GM12878 (cell line): ENCODE measurements at regions not wholly inside any gene's neighbourhood (a gene's known extent, or its start where the extent isn't known, plus 50 kb on each side); places are given as distances from the start of the nearest gene placed in this dataset.

Experiments
- ATAC-seq: fragments of 200-7000 bp; cut with Tn5 transposase; 3 replicates; pipeline ENCODE4 v1.9.1; 2020; ENCODE audit warnings: mild to moderate bottlenecking, moderate library complexity
- BruUV-seq: library from RNA; stranded (reverse); fragments of 400-500 nt; replicated peaks from 2 replicates; lab custom pipeline; 2021; lab: Mats Ljungman, UMichigan
- CTCF ChIA-PET: fragments of 300-600 bp; sonication (Branson Sonifier 250); formaldehyde crosslinking; extraction: SDS; loops from one replicate; lab custom pipeline; 2021; ENCODE audit warnings: inconsistent platforms; lab: Yijun Ruan, JAX
- POLR2A ChIA-PET: fragments of 350-600 bp; formaldehyde crosslinking; extraction: SDS; loops from one replicate; lab custom pipeline; 2021; ENCODE audit warnings: inconsistent platforms; lab: Charles Lee
- RAD21 ChIA-PET: fragments of 300-600 bp; sonication (Branson Sonifier 250); formaldehyde crosslinking; loops from one replicate; lab custom pipeline; 2023; ENCODE audit warnings: antibody characterized with exemption; ENCODE audit not compliant: unreplicated experiment; lab: Charles Lee
- SMC1A ChIA-PET: fragments of 300-600 bp; sonication (Branson Sonifier 250); formaldehyde crosslinking; loops from one replicate; lab custom pipeline; 2023; ENCODE audit not compliant: unreplicated experiment, uncharacterized antibody; lab: Charles Lee
- DNase-seq: peaks from one replicate; pipeline ENCODE4 v3.0.0-alpha.2; 2011; ENCODE audit warnings: low read depth, low spot score
- FAIRE-seq: peaks from 3 replicates; lab custom pipeline; 2011; peaks lifted over from hg19 to GRCh38; lab: Jason Lieb, UNC
- H2AFZ ChIP-seq: 2 replicates; pipeline ENCODE4 v1.6.0; 2011; ENCODE audit warnings: low read depth, low read length, control low read depth; ENCODE audit not compliant: control insufficient read depth
- H3K27ac ChIP-seq: 2 replicates; pipeline ENCODE4 v1.5.1; 2011; ENCODE audit warnings: control low read depth; ENCODE audit not compliant: control insufficient read depth, insufficient read depth
- H3K27me3 ChIP-seq, 2 experiments: replicated peaks in 1 of 2; 2 replicates each; pipeline versions ENCODE4 v1.6.0 to v1.6.1; 2011; ENCODE audit warnings: low read length in 1 of 2; ENCODE audit not compliant: control insufficient read depth in 2 of 2, insufficient read depth in 2 of 2
- H3K36me3 ChIP-seq, 2 experiments: 2 replicates each; pipeline ENCODE4 v1.5.1; 2011; ENCODE audit warnings: low read length in 1 of 2; ENCODE audit not compliant: control insufficient read depth in 2 of 2, insufficient read depth in 2 of 2
- H3K4me1 ChIP-seq: 2 replicates; pipeline ENCODE4 v1.6.1; 2011; ENCODE audit warnings: mild to moderate bottlenecking, low read length, moderate library complexity, mixed read lengths; ENCODE audit not compliant: control insufficient read depth, insufficient read depth
- H3K4me2 ChIP-seq: 2 replicates; pipeline ENCODE4 v1.6.0; 2011; ENCODE audit warnings: control low read depth; ENCODE audit not compliant: control insufficient read depth, insufficient read depth
- H3K4me3 ChIP-seq: fragments of 200-600 bp; sonication (generic); 2 replicates; pipeline ENCODE4 v1.5.1; 2016
- H3K79me2 ChIP-seq: 2 replicates; pipeline ENCODE4 v1.6.0; 2011; ENCODE audit warnings: low read length; ENCODE audit not compliant: control insufficient read depth, insufficient read depth
- H3K9ac ChIP-seq: 2 replicates; pipeline ENCODE4 v1.8.0; 2011; ENCODE audit warnings: low read length, control low read depth, mixed read lengths; ENCODE audit not compliant: control insufficient read depth, insufficient read depth
- H3K9me3 ChIP-seq: replicated peaks from 3 replicates; pipeline ENCODE4 v1.5.1; 2011; ENCODE audit warnings: mild to moderate bottlenecking, low read length; ENCODE audit not compliant: control insufficient read depth, insufficient read depth
- H4K20me1 ChIP-seq: 2 replicates; pipeline ENCODE4 v1.6.0; 2011; ENCODE audit not compliant: control insufficient read depth, insufficient read depth
- GATAD2B ChIP-seq: fragments of 450-650 bp; conservative IDR thresholded peaks from 2 replicates; pipeline ENCODE4 v1.6.1; 2017; ENCODE audit warnings: low read depth, mild to moderate bottlenecking, moderate library complexity
- NR2C2 ChIP-seq: IDR thresholded peaks from 2 replicates; pipeline ENCODE4 v1.6.1; 2011; ENCODE audit warnings: borderline replicate concordance, low read depth; ENCODE audit not compliant: control insufficient read depth, insufficient read length
- SMARCA5 ChIP-seq: fragments of 450-650 bp; IDR thresholded peaks from 2 replicates; pipeline ENCODE4 v1.6.1; 2017; ENCODE audit warnings: mild to moderate bottlenecking
- SPI1 ChIP-seq: IDR thresholded peaks from 2 replicates; pipeline ENCODE4 v1.6.1; 2011; ENCODE audit warnings: low read depth, mild to moderate bottlenecking, low read length, moderate library complexity, borderline replicate concordance; ENCODE audit not compliant: insufficient read depth
- YBX1 ChIP-seq: fragments of 450-650 bp; IDR thresholded peaks from 2 replicates; pipeline ENCODE4 v1.6.1; 2016; ENCODE audit warnings: antibody characterized with exemption
- ZZZ3 ChIP-seq: IDR thresholded peaks from 2 replicates; pipeline ENCODE4 v1.6.1; 2011; ENCODE audit warnings: low read depth; ENCODE audit not compliant: control insufficient read depth, insufficient read length
- WGBS: methylation state at CpG from one replicate; pipeline ENCODE4 v1.1.6; 2016; ENCODE audit warnings: low lambda C conversion rate; ENCODE audit not compliant: insufficient replicate concordance, insufficient coverage; ENCODE audit errors: missing lambda C conversion rate; 5-methylcytosine and 5-hydroxymethylcytosine counted together
- in situ Hi-C: fragments of 300-500 bp; cut with MboI; formaldehyde crosslinking; loops from 9 replicates; pipeline ENCODE4 v1.14.3; 2018; ENCODE audit warnings: mixed read lengths
- intact Hi-C: fragments of 100-400 bp; cut with micrococcal nuclease; formaldehyde crosslinking; loops from one replicate; pipeline ENCODE4 v1.14.2; 2022; ENCODE audit not compliant: unreplicated experiment

DNA sequence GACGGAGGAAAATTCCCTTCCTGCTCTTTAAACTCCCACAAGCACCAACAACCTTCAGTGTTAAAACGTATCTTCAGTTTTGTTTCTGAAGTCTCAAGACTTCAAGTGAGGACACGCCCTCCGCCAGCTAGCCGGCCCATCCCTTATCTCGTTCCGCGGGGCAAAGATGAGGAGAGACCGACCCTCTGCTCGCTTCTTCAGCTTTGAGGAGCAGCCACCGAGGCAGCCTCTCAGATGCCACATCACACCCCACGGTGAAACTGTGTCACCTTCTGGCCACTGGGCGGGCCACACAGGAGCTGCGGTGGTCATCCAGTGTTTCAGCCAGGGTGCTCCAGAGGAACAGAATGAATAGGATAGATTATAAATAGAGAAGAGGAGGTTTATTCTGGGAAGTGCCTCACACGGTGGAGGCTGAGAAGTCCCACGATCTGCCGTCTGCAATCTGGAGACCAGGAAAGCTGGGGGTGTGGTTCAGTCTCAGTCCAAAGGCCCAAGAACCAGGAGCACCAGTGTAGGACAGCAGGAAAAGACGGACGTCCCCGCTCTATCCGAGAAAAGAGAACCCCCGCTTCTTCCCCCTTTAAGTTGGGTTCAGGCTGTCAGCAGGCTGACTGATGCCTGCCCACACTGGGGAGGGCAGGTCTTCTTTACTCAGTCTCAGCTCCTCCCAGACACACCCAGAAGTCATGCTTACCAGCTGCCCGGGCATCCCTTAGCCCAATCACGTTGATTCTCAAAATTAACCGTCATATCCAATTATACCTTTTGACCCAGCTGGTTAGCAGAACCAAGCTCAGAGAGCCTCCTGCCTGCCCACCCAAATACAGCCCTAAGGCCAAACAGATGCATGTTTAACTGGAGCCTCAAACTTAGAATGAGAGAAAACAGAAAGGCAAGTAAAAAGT lies 399.7 kb upstream of the ID2 start:
- no peaks in the 10 kb centered on the region for H3K27me3 ChIP-seq
- no peak overlapping the region for H3K4me2 ChIP-seq
- ChIA-PET SMC1A (interaction anchor here (0.7 to 4.4 kb wide), 4 partner anchors 11 to 715 kb away, joined by 3 to 18 read pairs (median 5); no protein-coding TSS in a partner anchor), POLR2A (interaction anchor here (0.5 kb wide), 1 partner anchor 127 kb away, joined by 4 read pairs; no protein-coding TSS in a partner anchor), RAD21 (interaction anchor here (1.2 to 1.5 kb wide), 2 partner anchors 31 to 128 kb away, joined by 3 read pairs; no protein-coding TSS in a partner anchor)
- 69% methylated on average over 25 of the region's 25 CpGs for WGBS
- no peaks in the 10 kb centered on the region; a peak in 1 of 4 replicates for H3K36me3 ChIP-seq
- H3K4me1 ChIP-seq: peaks cover 17% of the 10 kb centered on the region
- no peak for FAIRE-seq
- TF ChIP-seq SPI1 (no peak), GATAD2B (no peak), YBX1 (no peak), ZZZ3 (no peak), NR2C2 (no peak), SMARCA5 (no peak)
- TF ChIP-seq, all 136 proteins: peak for 0
- ATAC-seq (no peak), DNase-seq (no peak)
- Histone ChIP-seq H3K4me3 (no peak overlapping the region), H3K9me3 (no peaks in the 10 kb centered on the region; the same call in 2 of the 3 replicates), H3K79me2 (no peaks in the 10 kb centered on the region), H3K27ac (no peak overlapping the region), H3K9ac (no peak overlapping the region), H2AFZ (no peak overlapping the region), H4K20me1 (no peaks in the 10 kb centered on the region)
- CTCF ChIA-PET: no interaction called here
- in situ Hi-C loops (no loop called here), intact Hi-C loops (no loop called here)
- no TSS peak for BruUV-seq
